Left lung (tissue), 4 donors: ENCODE measurements at regions not wholly inside any gene's neighbourhood (a gene's known extent, or its start where the extent isn't known, plus 50 kb on each side); places are given as distances from the start of the nearest gene placed in this dataset.

Experiments
- ATAC-seq: fragments of 200-7000 bp; cut with Tn5 transposase; one replicate; pipeline ENCODE4 v1.9.1; 2020; ENCODE audit warnings: moderate library complexity
- DNase-seq, 4 donors: peaks; one replicate each; pipeline ENCODE4 v3.0.0-alpha.2; 2013 to 2020
- H3K27ac ChIP-seq, 2 donors: fragments of 200-600 bp; sonication (generic) in 1 of 2; one replicate each; pipeline versions ENCODE4 v1.5.0 to v1.8.0; 2020 to 2021
- H3K27me3 ChIP-seq, 2 donors: fragments of 200-600 bp; sonication (generic) in 1 of 2; one replicate each; pipeline versions ENCODE4 v1.5.0 to v1.8.0; 2020 to 2021
- H3K36me3 ChIP-seq, 2 donors: fragments of 200-600 bp; sonication (generic) in 1 of 2; one replicate each; pipeline versions ENCODE4 v1.5.0 to v1.8.0; 2020 to 2021
- H3K4me1 ChIP-seq, 2 donors: fragments of 200-600 bp; one replicate each; pipeline ENCODE4 v1.8.0; 2021
- H3K4me3 ChIP-seq, 2 donors: fragments of 200-600 bp; sonication (generic) in 1 of 2; one replicate each; pipeline versions ENCODE4 v1.5.0 to v1.8.0; 2020 to 2021; ENCODE audit warnings: mild to moderate bottlenecking in 1 of 2
- H3K9me3 ChIP-seq, 2 donors: fragments of 200-600 bp; sonication (generic) in 1 of 2; one replicate each; pipeline versions ENCODE4 v1.5.0 to v1.8.0; 2020 to 2021
- intact Hi-C, 2 donors: fragments of 100-400 bp; cut with DNase I; formaldehyde crosslinking; loops; one replicate each; pipeline versions ENCODE4 v1.11.2 to v1.14.2; 2022
- TF ChIP-seq, protein P1 (sequence below), 2 donors: fragments of 200-600 bp; sonication (generic) in 1 of 2; IDR thresholded peaks; one replicate each; pipeline versions ENCODE4 v1.5.0 to v1.8.0; 2021; ENCODE audit warnings: antibody characterized with exemption in 2 of 2
- donor health status: DM: no; HTN: yes; CAD: no.
- donor health status: DM: no; HTN: no; CAD: no.

DNA sequence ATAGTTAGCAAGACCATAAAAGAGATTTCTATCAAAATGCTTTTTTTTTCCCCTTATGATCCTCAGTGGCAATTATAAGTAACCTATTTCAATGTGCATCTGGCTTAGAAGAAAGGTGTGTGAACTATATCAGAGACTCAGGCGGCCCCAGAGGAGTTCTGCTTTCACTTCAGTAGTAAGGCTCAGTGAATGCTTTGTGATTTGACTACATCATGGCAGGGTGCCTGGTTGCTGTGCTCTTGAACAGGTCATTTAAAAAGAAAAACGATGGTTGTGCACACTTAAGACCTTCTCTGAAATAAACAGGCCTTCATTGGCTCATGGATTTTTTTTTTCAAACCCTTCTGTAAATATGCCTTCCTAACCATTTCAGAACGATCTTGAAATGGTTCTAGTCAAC lies 400.4 kb upstream of the RARB start:
- Histone ChIP-seq H3K27me3 (no peaks in the 10 kb centered on the region), H3K36me3 (no peaks in the 10 kb centered on the region), H3K27ac (no peak overlapping the region), H3K9me3 (no peaks in the 10 kb centered on the region), H3K4me1 (no peaks in the 10 kb centered on the region), H3K4me3 (no peak overlapping the region)
- peak in 1 of 4 donors; percentile 43 for DNase-seq
- peak; percentile 76 for ATAC-seq
- TF ChIP-seq, protein P1, sequence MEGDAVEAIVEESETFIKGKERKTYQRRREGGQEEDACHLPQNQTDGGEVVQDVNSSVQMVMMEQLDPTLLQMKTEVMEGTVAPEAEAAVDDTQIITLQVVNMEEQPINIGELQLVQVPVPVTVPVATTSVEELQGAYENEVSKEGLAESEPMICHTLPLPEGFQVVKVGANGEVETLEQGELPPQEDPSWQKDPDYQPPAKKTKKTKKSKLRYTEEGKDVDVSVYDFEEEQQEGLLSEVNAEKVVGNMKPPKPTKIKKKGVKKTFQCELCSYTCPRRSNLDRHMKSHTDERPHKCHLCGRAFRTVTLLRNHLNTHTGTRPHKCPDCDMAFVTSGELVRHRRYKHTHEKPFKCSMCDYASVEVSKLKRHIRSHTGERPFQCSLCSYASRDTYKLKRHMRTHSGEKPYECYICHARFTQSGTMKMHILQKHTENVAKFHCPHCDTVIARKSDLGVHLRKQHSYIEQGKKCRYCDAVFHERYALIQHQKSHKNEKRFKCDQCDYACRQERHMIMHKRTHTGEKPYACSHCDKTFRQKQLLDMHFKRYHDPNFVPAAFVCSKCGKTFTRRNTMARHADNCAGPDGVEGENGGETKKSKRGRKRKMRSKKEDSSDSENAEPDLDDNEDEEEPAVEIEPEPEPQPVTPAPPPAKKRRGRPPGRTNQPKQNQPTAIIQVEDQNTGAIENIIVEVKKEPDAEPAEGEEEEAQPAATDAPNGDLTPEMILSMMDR (IDR thresholded peaks at IDR 0.05) = no peak
- intact Hi-C loops = no loop called here

DNA sequence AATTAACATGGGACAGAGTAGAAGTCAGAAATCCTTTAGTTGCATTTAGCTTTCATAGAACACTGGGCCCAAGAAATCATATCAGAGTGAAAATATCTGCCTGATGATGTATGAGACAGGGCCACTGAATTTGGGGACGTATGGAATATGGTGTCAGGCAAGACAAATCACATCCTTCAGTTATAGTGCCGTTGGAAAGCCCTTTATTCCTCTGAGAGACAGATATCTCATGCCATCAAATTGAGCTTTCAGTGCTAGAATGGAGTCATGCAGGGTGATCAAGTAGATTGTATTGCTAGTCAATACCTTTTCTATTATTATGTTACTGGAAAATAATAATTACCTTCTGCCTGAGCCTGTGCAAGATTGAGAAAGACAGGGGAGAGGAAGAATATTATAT lies 398.2 kb upstream of the RARB start:
- TF ChIP-seq, protein P1 (IDR thresholded peaks at IDR 0.05) = no peak
- no peaks in the 10 kb centered on the region for H3K27me3 ChIP-seq
- H3K4me3 ChIP-seq = no peak overlapping the region
- DNase-seq = no peak
- no peaks in the 10 kb centered on the region for H3K36me3 ChIP-seq
- intact Hi-C loops = no loop called here
- H3K27ac ChIP-seq = no peak overlapping the region
- no peak for ATAC-seq
- no peaks in the 10 kb centered on the region for H3K9me3 ChIP-seq
- no peaks in the 10 kb centered on the region for H3K4me1 ChIP-seq

DNA sequence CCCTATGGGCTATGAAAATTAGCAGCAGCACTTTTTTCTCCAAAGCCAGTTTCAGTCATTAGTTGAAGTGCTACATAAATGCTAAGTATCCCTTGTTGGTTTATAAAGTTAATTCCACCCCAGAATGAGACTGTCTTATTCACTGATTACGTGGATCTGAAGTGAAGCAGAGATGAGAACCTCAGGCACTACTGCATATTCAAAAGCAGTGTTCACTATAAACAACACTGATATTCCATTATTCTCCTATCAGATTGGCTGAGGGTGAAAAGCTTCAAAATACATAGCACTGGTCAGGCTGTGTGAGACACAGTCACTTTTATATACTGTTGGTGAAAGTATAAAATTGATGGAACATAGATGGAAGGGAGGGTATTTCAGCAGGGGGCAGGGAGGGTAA lies 395.7 kb upstream of the RARB start:
- TF ChIP-seq, protein P1 (IDR thresholded peaks at IDR 0.05) = no peak
- ATAC-seq = no peak
- intact Hi-C loops = no loop called here

DNA sequence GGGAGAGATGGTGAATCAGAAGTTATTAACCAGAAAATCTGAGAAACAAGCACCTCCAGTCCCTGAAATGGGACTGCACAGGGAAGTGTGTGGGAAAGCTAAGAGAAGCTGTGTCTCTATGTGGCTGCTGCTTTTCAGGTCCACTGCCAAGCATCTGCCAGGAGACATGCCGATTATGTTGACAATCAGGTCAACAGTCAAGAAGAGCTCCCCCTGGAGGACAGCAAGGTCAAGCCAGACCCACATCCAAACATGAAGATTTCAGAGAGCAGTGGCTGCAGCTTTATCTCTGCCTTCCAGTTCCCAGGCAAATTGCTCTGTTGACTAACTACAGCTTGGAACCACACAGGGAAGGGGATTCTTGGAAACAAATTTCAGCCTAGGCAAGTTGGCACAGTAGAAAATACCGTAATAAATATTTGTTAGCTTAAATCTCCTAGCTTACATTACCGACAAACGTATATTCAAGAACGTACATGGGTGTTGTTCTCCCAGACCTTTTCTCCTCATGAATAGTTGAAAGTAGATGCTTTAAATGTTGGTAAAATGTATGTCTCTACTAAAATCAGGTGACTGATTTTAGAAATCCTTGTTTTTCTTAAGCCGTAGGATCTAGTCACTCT lies 394.5 kb upstream of the RARB start:
- H3K4me3 ChIP-seq = no peak overlapping the region
- H3K9me3 ChIP-seq = no peaks in the 10 kb centered on the region
- no peak overlapping the region for H3K27ac ChIP-seq
- ATAC-seq (peak; percentile 71), DNase-seq (peak in 2 of 4 donors; percentile 48 to 82)
- H3K36me3 ChIP-seq = no peaks in the 10 kb centered on the region
- no peaks in the 10 kb centered on the region for H3K27me3 ChIP-seq
- intact Hi-C loops = no loop called here
- H3K4me1 ChIP-seq = peaks cover 0 to 2% of the 10 kb centered on the region in 2 donors
- TF ChIP-seq, protein P1 (IDR thresholded peaks at IDR 0.05) = peak; percentile 40 to 47

More for the DNA sequence above, 395.7 kb upstream of the RARB start:
- no peaks in the 10 kb centered on the region for H3K9me3 ChIP-seq
- H3K4me3 ChIP-seq = no peak overlapping the region
- H3K36me3 ChIP-seq = no peaks in the 10 kb centered on the region
- H3K4me1 ChIP-seq = no peaks in the 10 kb centered on the region
- H3K27me3 ChIP-seq = no peaks in the 10 kb centered on the region
- H3K27ac ChIP-seq = no peak overlapping the region
- DNase-seq = no peak

DNA sequence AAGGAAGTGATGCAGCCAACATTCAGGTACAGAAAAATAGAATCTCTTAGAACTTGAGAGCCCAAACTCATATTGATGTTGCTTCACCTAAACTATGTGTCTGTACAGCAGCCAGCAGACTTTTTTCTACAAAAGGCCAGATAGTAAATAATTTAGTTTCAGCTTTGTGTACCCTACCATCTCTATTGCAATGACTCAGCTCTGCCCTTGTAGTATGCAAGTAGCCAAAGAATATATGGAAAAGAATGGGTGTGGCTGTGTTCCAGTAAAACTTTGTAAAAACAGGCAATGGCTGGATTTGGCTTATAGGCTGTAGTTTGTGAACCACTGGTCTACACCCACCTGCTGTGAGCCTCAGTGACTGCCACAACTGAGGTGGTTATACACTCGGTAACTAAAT lies 392.5 kb upstream of the RARB start:
- Histone ChIP-seq H3K4me3 (no peak overlapping the region), H3K27ac (no peak overlapping the region), H3K9me3 (no peaks in the 10 kb centered on the region), H3K4me1 (peaks cover 0 to 9% of the 10 kb centered on the region in 2 donors), H3K36me3 (no peaks in the 10 kb centered on the region), H3K27me3 (no peaks in the 10 kb centered on the region)
- intact Hi-C loops = no loop called here
- DNase-seq = no peak
- TF ChIP-seq, protein P1 (IDR thresholded peaks at IDR 0.05) = no peak
- ATAC-seq = no peak
